Transverse colon (tissue), 4 donors: ENCODE measurements at regions not wholly inside any gene's neighbourhood (a gene's known extent, or its start where the extent isn't known, plus 50 kb on each side); places are given as distances from the start of the nearest gene placed in this dataset.

ENCODE experiments used
- DNase-seq: peaks from one replicate; pipeline ENCODE4 v3.0.0-alpha.2; 2019
- H3K27ac ChIP-seq, 4 donors: fragments of 200-600 bp; sonication (generic); 2 replicates each; pipeline ENCODE4 v1.5.1; 2016 to 2018; ENCODE audit warnings: inconsistent platforms in 4 of 4
- H3K27me3 ChIP-seq: fragments of 200-600 bp; sonication (generic); 2 replicates; pipeline ENCODE4 v1.5.1; 2017; ENCODE audit warnings: inconsistent platforms
- H3K36me3 ChIP-seq, 4 donors: fragments of 200-600 bp; sonication (generic); 2 replicates each; pipeline ENCODE4 v1.5.1; 2017 to 2019; ENCODE audit warnings: inconsistent platforms in 4 of 4
- H3K4me1 ChIP-seq, 4 donors: fragments of 200-600 bp; sonication (generic); 2 replicates each; pipeline ENCODE4 v1.5.1; 2017 to 2020; ENCODE audit warnings: inconsistent platforms in 4 of 4
- H3K4me3 ChIP-seq, 4 donors: fragments of 200-600 bp; sonication (generic); 1 replicate in 1 of 4; 2 replicates in 3 of 4; pipeline versions ENCODE4 v1.5.1 to v1.6.1; 2017 to 2019; ENCODE audit warnings: inconsistent platforms in 4 of 4
- H3K9me3 ChIP-seq, 2 donors: fragments of 200-600 bp; sonication (generic); 2 replicates each; pipeline ENCODE4 v1.5.1; 2017 to 2019; ENCODE audit warnings: inconsistent platforms in 2 of 2
- CTCF ChIP-seq, 5 experiments: fragments of 200-600 bp in 3 of 5; fragments of 450-650 bp in 2 of 5; sonication (generic) in 3 of 5; IDR thresholded peaks; 1 replicate in 2 of 5; 2 replicates in 3 of 5; pipeline ENCODE4 v1.5.1; 2016 to 2017; ENCODE audit warnings: antibody characterized with exemption in 5 of 5, inconsistent platforms in 3 of 5, mild to moderate bottlenecking in 2 of 5, moderate library complexity in 1 of 5
- EP300 ChIP-seq: sonication (generic); formaldehyde crosslinking; IDR thresholded peaks from one replicate; pipeline ENCODE4 v1.6.1; 2017; ENCODE audit warnings: antibody characterized with exemption, low read depth
- POLR2A ChIP-seq: fragments of 450-650 bp; IDR thresholded peaks from one replicate; pipeline ENCODE4 v1.6.1; 2016; ENCODE audit warnings: antibody characterized with exemption, mild to moderate bottlenecking, moderate library complexity
- POLR2AphosphoS5 ChIP-seq, 3 donors: sonication (generic); formaldehyde crosslinking; IDR thresholded peaks; one replicate each; pipeline ENCODE4 v1.6.1; 2016; ENCODE audit warnings: antibody characterized with exemption in 3 of 3
- WGBS, 2 donors: methylation state at CpG; one replicate each; pipeline ENCODE4 v1.1.5; 2018; ENCODE audit warnings: low coverage in 1 of 2; 5-methylcytosine and 5-hydroxymethylcytosine counted together
- in situ Hi-C, 4 donors: fragments of 200-750 bp; cut with MboI; loops; one replicate each; pipeline versions ENCODE4 v1.15.0 to v1.15.1; 2017; ENCODE audit warnings: low sequenced_read_pairs in 3 of 4, low pct_ligation_motif_present in 1 of 4, low pct_unique_long_range_greater_than_20kb in 1 of 4
- intact Hi-C: fragments of 100-400 bp; cut with DNase I; formaldehyde crosslinking; loops from one replicate; pipeline ENCODE4 v1.15.1; 2023; ENCODE audit warnings: low total_unique reads

GRCh38 chr20:40770564-40771307 lies 81.7 kb upstream of the MAFB start:
- Histone ChIP-seq H3K27me3 (no peaks in the 10 kb centered on the region), H3K36me3 (no peaks in the 10 kb centered on the region), H3K27ac (no peak overlapping the region), H3K9me3 (no peaks in the 10 kb centered on the region), H3K4me3 (no peak overlapping the region), H3K4me1 (no peaks in the 10 kb centered on the region)
- DNase-seq: peak; percentile 21
- TF ChIP-seq POLR2AphosphoS5 (IDR thresholded peaks at IDR 0.05) (no peak), EP300 (no peak), POLR2A (no peak), CTCF (IDR thresholded peaks at IDR 0.05) (no peak)
- WGBS, 2 donors: 70 to 74% methylated on average over 2 to 12 of the region's 13 CpGs
- in situ Hi-C loops (no loop called here), intact Hi-C loops (no loop called here)

GRCh38 chr20:40771308-40771610 lies 82.2 kb upstream of the MAFB start:
- DNase-seq: no peak
- Histone ChIP-seq H3K27me3 (no peaks in the 10 kb centered on the region), H3K27ac (no peak overlapping the region), H3K4me3 (no peak overlapping the region), H3K36me3 (no peaks in the 10 kb centered on the region), H3K4me1 (no peaks in the 10 kb centered on the region), H3K9me3 (no peaks in the 10 kb centered on the region)
- WGBS, 2 donors: 66 to 85% methylated on average over 4 of the region's 4 CpGs
- in situ Hi-C loops (no loop called here), intact Hi-C loops (no loop called here)
- TF ChIP-seq CTCF (IDR thresholded peaks at IDR 0.05) (no peak), EP300 (no peak), POLR2AphosphoS5 (IDR thresholded peaks at IDR 0.05) (no peak), POLR2A (no peak)

- intact Hi-C loops: no loop called here
- DNase-seq: no peak
- Histone ChIP-seq H3K4me1 (no peaks in the 10 kb centered on the region), H3K4me3 (no peak overlapping the region), H3K27me3 (no peaks in the 10 kb centered on the region), H3K9me3 (no peaks in the 10 kb centered on the region), H3K36me3 (no peaks in the 10 kb centered on the region), H3K27ac (no peak overlapping the region)
- in situ Hi-C loops: no loop called here
- WGBS, 2 donors: 89 to 94% methylated on average over 3 to 7 of the region's 7 CpGs
- TF ChIP-seq EP300 (no peak), CTCF (IDR thresholded peaks at IDR 0.05) (no peak), POLR2A (no peak), POLR2AphosphoS5 (IDR thresholded peaks at IDR 0.05) (no peak)
Measured at GRCh38 chr20:40771848-40772511, 82.9 kb upstream of the MAFB start.

- no peaks in the 10 kb centered on the region for H3K4me1 ChIP-seq
- H3K4me3 ChIP-seq: no peak overlapping the region
- intact Hi-C loops (no loop called here), in situ Hi-C loops (no loop called here)
- TF ChIP-seq CTCF (IDR thresholded peaks at IDR 0.05) (no peak), POLR2A (no peak), EP300 (no peak), POLR2AphosphoS5 (IDR thresholded peaks at IDR 0.05) (no peak)
- no peaks in the 10 kb centered on the region for H3K36me3 ChIP-seq
- H3K9me3 ChIP-seq: no peaks in the 10 kb centered on the region
- 79% methylated on average over 3 of the region's 3 CpGs; no CpG with 5 or more reads in 1 of the 2 donors for WGBS, 2 donors
- DNase-seq: no peak
- H3K27ac ChIP-seq: no peak overlapping the region
- no peaks in the 10 kb centered on the region for H3K27me3 ChIP-seq
Measured at GRCh38 chr20:40773376-40773775, 84.3 kb upstream of the MAFB start.
